ENCODE measurements at regions not wholly inside any gene's neighbourhood (a gene's known extent, or its start where the extent isn't known, plus 50 kb on each side); places are given as distances from the start of the nearest gene placed in this dataset.
"Not testable (repeated sequence)": the region's sequence is repeated elsewhere in the genome, so short reads cannot be mapped to it uniquely, and the experiment has no call there.

DNA sequence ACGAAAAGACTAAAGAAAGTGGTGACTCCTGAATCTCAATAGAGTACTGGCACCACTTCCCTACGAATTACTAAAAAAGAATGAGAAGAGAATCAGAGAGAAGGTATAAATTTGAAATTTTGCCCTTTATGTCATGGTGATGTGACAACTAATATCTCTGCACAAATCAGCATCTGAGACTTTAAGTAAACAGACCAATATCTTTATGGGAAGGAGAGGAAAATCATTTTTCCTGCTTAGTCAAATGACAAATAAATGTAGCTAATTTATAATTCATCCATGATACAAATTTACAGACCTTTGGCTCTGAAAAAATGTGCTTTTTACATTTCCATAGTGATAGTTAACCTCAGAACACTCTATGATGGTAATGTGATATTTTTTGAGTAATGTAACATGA lies 424.8 kb upstream of the EPHA5 start:
- DNase-seq: no peak

DNA sequence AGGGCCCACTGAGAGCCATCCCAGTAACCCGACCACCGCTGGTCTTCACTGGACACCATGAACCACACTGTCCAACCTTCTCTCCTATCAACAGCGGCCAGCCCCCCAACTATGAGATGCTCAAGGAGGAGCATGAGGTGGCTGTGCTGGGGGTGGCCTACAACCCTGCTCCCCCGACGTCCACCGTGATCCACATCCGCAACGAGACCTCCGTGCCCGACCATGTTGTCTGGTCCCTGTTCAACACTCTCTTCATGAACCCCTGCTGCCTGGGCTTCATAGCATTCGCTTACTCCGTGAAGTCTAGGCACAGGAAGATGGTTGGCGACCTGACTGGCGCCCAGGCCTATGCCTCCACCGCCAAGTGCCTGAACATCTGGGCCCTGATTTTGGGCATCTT lies 423.8 kb upstream of the EPHA5 start:
- DNase-seq: no peak

DNA sequence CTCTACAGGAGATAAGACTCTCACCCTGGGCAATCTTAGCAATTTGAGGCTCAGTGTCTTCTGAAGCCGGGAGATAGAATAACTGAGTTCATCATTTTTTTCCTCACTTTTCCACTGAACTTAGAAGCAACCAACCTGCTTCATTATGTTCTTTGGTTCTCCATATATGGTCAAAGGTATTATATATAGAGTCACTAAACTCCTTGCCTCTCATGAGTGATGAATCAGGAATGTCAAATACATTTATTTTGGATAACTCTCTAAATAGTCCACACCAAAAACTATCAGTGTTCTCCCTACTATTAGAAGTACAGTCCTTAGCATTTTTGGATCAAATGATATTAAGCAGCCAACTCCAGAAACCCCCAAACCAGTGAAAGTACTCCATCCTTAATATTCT lies 421.5 kb upstream of the EPHA5 start:
- DNase-seq: no peak

DNA sequence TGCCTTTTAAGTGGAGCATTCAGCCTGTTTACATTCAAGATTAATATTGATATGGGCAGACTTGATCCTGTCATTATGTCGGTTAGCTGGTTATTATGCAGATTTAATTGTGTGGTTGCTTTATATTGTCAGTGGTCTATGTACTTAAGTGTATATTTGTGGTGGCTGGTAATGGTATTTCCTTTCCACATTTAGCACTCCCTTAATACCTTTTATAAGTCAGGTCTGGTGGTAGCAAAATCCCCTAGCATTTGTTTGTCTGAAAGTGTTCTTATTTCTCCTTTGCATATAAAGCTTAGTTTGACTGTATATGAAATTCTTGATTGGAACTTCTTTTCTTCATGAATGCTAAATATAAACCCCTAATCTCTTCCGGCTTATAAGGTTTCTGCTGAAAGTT lies 403.7 kb upstream of the EPHA5 start:
- DNase-seq: no peak

DNA sequence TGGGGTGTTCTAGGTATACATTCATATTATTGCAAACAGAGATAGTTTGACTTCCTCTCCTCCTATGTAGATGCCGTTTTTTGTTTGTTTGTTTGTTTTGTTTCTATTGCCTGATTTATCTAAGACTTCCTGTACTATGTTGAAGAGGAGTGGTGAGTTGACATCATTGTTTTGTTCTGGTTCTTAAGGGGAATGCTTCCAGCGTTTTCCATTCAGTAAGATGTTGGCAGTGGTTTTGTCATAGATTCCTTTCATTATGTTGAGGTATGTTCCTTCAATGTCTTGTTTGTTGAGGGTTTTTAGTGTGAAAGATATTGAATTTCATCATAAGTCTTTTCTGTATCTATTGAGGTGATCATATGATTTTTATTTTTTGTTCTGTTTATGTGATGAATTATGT lies 401.6 kb upstream of the EPHA5 start:
- no peak for DNase-seq

DNA sequence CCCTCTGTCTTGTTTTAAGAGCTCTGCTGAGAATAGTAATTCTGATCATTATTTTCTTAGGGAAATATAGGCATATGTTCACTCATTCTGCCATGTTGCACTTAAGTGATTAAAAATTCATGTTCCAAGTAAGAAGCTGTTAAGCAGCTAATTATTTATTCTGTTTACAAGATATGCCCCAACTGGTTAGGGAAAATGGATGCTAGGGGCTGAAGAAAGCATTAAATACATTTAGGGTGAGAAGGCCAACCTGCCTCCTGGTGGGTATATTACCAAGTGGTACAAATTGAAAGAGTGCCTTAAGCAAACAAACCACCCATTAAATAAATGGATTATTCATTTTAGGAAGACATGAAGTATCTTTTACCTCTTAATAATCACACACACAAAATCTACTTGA lies 392.6 kb upstream of the EPHA5 start:
- no peak for DNase-seq

DNA sequence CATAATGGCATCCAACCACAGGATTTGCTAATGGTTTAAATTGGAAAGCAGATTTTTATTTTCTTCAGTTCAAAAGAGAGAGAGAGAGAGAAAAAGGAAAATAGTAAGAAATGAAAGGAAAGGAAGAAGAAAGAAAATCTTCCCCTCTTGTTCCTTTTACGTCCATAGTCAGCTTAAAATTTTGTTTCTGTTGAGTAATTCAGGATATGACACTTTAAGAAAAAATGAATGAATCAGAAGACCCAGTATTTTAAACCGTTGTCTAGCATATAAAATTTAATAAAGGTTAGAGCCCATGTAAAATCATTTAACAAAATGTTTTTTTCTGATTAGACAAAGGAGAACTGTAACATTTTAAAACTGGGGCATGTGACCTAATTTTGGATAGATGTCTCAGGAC lies 391.8 kb upstream of the EPHA5 start:
- DNase-seq: no peak

DNA sequence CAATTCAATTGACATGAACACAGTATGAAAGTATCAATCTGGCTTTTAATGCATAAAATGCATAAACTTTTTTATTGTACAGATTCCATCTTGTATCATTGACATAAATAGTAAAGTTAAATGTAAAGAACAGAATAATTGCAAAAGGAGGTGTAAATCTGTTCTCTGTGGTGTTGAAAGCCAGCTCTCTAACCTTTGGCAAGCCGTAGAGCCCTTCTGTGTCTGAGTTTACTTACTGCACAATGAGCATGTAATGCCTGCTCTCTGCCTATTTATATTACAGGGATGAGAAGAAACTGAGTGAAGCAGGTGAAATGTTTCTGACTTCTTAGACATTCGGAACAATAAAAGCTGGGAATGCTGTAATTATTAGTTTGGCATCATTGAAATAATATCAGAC lies 389.3 kb upstream of the EPHA5 start:
- DNase-seq: no peak

DNA sequence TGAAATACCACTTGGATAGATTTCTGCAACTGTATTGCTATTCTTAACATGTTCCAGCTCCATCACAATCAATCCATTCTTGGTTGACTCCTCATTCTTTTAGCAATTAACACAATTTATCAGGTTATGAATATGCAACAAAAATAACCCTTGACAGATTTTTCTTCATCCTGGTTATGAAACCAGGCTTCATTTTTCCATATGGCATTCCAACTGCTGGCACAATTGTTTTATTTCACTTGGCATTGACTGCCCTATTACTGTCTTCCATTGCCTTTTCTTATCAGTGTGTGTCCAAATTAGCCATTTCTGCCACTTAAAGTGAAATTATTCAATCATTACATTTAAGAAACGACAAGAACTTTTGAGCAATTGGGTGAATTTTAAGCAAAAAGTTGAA lies 388.8 kb upstream of the EPHA5 start:
- no peak for DNase-seq

DNA sequence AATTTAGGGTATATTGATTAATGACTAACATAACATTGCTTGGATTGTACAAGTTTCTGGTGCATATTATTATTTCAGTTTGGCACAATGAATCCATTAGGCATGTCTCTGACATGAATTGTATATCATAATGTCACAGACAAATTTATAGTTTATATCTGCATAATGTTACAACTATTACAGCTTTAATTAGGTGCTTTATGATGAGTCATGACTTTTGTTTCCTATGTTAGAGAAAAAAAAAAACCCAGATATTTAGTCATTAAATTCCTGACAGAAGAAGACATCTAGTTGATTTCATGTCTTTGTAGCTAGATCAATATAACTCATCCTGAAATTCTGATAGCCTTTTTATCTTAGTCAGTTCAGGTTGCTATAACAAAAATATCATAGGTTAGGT lies 385.7 kb upstream of the EPHA5 start:
- DNase-seq: no peak

DNA sequence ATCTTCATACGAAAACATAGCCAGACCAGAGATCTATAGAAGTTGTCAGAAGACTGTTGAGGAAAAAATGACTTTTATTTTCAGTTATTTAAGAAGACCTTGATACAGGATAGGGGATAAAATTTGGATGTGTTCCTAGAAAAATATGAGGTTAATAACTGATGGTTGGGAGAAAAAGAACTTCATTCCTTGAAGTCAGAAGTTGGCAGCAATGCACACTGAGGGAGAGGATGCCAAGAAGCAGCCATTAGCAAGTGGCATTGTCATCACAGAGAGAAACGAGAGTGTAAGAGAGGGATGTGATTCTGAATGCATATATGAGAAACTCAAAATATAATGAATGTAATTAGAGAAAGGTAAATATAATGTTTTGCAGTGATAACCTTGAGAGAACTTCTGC lies 382.1 kb upstream of the EPHA5 start:
- DNase-seq: no peak

DNA sequence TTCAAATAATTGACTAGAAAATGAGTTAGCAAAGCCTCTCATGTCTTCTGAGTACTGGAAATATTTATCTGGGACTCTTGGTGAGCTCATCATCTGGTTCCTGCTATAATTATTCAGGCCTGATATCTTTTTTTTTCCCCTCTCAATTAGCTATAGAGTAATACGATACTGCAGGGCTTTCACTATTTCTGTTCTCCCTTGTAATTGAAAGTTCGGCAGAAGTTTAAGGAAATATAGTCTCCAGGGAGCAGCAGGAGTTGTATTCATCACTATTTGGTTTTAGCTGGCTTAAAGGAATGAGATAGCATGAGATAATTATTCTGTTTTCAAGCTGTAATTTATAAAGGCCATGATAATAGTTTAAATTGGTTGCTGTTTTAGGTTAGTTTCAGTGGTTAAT lies 378.6 kb upstream of the EPHA5 start:
- no peak for DNase-seq

DNA sequence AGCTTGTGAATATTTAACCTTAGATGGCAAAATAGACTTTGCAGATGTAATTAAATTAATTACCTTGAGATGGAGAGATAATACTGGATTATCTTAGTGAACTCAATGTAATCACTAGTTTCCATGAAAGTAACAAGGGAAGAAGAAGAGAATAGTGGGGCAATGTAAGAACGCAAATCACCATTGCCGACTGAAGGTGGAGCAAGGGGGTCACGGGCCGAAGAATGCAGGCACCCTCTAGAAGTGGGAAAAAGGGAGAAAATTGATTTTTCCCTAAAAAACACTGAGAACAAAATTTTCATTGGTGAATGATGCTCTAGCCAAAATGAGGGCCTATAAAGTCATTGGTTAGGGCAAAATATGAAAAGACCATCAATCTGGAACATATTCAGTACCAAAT lies 375.6 kb upstream of the EPHA5 start:
- no peak for DNase-seq

DNA sequence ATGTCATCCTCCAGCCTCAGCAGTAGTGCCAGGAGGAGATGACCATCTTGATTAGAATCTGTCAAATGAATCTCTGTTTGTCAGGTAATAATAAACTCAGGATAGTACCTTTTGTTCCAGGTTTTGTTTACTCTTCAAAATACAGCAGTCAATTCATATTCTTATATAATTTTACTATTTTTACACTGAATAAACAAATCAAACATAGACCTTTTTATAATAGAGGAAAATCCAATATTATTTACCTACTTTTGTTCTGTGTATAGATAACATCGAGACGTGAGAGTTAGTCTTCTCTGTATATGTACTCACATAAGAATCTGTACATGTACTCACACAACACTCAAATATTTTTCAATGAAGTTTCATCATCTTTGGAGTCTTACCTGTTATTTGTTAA lies 365.4 kb upstream of the EPHA5 start:
- no peak for DNase-seq

DNA sequence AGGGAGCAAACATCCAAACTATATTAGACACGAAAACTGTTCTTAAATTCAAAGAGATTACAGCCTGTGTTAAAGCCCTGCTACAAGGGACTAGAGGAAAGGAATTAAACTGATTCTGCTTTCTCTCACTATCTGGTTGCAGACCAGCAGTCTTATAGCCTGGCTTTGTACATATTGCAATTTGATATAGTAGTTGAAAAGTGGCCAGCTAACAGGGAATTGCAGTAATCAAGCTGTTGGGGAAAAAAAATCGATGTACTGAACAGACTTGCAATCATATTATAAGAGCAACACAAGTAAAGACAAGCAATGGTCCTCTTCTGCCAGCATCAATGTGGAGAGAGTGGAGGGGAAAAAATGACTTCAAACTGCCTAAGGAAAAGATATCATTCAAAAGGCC lies 364.4 kb upstream of the EPHA5 start:
- DNase-seq: no peak

DNA sequence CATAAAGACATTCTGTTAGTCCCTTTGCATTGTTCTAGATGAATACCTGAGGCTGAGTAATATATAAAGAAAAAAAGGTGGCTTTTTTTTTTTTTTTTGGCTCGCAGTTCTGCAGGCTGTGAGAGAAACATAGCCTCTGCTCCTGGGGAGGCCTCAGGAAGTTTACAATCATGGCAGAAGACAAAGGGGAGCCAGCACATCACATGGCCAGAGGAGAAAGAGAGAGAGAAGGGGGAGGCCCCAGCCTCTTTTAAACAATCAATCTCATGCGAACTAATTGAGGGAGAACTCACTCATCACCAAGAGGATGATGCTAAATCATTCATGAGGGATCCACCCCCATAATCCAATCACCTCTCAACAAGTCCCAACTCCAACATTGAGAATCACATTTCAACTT lies 364.0 kb upstream of the EPHA5 start:
- DNase-seq: no peak

DNA sequence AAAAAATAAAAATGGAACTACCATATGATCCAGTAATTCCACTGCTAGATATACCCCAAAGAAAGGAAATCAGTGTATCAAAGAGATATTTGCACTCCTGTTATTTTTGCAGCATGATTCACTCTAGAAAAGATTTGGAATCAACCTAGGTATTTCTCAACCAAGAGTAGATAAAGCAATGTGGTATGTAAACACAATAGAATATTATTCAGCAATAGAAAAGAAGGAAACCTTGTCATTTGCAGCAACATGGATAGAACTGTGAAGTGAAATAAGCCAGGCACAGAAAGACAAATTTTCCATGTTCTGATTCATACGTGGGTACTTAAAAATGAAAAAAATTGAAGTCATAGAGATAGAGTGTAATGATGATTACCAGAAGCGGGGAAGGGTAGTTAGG lies 362.3 kb upstream of the EPHA5 start:
- DNase-seq: no peak

DNA sequence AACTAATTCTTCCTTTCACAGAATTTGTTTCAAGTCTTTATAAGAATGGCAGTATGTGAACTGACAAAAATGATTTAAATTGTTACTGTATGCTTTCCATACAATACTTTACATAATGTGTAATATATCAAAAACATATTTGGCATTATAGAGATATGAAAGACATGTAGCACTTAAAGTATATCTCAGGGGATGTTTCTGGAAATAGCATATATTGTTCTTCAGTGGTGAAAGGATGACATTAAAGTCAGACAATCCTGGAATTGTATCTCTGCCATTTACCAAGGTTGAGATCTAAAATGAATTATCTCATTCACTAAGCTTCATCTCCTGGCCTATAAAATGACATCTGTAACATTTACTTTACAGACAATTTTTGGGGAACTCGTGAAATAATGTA lies 358.4 kb upstream of the EPHA5 start:
- DNase-seq: no peak

DNA sequence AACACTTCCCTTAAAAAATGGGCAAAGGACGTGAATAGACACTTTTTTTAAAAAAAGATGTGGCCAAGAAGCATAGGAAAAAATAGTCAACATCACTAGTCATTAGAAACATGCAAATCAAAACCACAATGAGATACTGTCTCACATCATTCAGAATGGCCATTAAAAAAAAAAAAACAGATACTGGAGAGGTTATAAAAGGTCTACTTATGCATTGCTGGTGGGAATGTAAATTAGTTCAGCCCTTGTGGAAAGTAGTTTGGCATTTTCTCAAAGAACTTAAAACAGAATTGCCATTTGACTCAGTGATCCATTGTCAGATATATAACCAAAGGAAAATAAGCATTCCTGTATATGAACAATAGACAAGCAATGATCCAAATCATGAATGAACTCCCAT lies 352.8 kb upstream of the EPHA5 start:
- no peak for DNase-seq

DNA sequence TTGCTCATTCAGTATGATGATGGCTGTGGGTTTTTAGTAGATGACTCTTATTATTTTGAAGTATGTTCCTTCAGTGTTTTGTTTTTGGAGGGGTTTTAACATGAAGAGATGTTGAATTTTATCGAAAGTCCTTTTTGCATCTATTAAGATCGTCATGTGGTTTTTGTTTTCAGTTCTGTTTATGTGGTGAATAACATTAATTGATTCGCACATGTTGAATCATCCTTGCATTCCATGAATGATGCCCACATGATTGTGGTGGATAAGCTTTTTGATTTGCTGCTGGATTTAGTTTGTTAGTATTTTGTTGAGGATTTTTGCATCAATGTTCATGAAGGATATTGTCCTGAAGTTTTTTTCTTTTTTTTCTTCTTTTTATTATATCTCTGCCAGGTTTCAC lies 347.4 kb upstream of the EPHA5 start:
- DNase-seq: no peak

DNA sequence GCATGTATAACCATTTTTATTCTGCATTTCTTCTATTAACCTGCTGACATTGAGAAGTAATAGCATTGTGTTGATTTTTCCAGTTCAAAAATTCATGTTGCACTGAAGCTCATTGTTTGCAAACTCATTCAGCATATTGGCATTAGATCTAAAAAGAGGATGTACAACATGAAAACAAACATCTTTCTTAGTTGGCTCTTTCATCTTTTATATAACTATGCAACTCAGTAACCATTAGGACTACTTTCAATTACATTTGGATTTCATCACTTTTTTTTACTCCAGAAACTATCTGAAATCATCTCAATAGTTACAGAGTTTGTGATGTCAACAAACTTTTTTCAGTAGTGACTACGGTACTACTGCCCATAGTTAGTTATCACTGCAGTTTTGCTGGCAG lies 346.0 kb upstream of the EPHA5 start:
- no peak for DNase-seq

DNA sequence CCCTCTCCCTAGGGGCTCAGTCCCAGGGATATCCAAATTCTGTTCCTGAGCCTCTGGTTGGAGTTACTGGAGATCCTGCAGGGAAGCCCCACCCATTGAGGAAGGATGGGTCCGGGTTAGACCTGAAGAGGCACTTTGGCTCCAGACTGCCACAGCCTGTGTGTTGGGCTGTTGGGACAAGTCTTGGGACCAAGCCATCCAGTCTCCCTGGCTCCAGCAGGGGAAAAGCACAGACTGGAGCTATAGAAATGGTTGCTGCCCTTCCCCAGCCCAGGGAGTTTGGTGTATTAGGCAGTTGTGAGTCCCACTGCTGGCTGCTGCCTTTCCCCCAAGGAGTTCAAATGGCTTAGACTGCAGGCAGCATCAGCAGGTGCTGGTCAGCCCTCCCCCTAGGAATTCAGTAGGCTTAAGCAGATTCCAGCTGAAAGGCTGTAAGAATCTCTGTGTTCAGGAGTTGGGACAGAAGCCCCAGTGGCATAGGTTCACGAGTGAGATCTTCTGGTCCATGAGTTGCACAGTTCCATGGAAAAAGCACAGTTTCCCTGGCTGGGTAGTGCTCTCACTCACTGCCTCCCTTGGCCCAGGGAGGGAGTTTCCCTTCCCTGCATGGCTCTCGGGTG lies 344.0 kb upstream of the EPHA5 start:
- no peak for DNase-seq

DNA sequence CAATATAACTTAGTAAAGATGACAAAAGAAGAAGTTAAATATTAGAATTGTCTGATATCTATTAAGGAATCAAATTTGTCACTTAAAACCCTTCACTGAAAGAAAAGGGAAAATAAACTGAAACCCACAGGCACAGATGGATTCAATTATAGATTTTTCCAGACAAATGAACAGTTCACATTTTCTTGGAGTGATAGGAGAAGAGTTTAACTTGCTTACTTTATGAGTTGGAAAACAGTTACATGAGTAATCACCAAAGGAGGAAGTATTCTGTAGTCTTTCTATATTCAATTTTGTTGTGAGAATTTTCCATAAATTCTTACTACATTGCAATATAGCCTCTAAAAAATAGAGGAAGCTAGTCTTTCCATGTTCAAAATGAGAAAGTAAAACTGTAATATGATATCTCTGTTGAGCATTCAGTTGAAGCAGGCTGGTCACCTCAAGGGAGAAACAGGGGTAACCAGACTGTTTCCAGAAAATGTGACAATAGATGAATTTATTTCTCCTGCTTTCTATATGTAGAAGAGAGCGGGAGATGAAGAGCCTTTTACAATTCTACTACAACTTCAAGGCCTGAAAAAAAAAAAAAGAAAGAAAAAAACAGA lies 330.3 kb upstream of the EPHA5 start:
- no peak for DNase-seq

DNA sequence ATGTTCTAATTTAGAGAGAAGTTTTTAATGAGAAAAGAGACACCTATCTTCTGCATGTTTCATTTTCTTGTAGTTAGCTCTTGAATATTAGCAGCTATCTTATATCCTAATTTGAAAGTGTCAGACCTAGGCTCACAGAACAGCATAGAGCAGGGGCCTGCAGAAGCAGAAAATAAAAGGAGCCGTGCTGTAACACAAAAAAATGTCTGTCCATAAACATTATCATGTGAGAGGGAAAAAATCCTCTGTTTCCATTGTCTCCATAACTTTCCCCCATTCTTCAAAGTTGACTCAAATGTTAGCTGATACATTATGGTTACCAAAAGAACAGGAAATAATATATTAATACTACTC lies 329.2 kb upstream of the EPHA5 start:
- no peak for DNase-seq

DNA sequence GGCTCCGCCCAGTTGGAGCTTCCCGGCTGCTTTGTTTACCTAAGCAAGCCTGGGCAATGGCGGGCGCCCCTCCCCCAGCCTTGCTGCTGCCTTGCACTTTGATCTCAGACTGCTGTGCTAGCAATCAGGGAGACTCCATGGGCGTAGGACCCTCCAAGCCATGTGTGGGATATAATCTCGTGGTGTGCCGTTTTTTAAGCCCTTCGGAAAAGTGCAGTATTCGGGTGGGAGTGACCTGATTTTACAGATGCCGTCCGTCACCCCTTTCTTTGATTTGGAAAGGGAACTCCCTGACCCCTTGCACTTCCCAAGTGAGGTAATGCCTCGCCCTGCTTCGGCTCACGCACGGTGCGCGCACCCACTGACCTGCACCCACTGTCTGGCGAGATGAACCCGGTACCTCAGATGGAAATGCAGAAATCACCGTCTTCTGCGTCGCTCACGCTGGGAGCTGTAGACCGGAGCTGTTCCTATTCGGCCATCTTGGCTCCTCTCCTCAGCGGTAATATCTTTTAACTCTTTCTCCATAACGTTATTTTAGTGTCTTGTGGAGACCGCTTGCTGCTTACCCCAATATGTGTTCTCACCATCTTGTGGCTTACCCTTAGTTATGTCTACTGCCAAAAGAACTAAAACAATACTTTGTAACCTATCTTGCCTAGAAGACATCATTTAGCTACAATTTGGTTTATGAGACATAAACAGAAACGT lies 328.7 kb upstream of the EPHA5 start:
- not testable (repeated sequence) for DNase-seq

All from stimulated activated CD4-positive, alpha-beta T cell treated with anti-CD3 and anti-CD28 coated beads, Interleukin-4, amount 100 ng/mL, for 4 hours (primary cell).